ENCODE measurements at regions not wholly inside any gene's neighbourhood (a gene's known extent, or its start where the extent isn't known, plus 50 kb on each side); places are given as distances from the start of the nearest gene placed in this dataset.

GRCh38 chr2:240210198-240210965, 69.9 kb upstream of the OTOS start:
- no peak for DNase-seq

GRCh38 chr2:240211096-240211495, 70.6 kb upstream of the OTOS start:
- DNase-seq, result no peak

GRCh38 chr2:240211598-240212424, 71.4 kb upstream of the OTOS start:
- no peak for DNase-seq

- DNase-seq, result no peak
Measured at GRCh38 chr2:240212425-240213225, 72.2 kb upstream of the OTOS start.

- DNase-seq, result no peak
Measured at GRCh38 chr2:240213226-240213475, 72.7 kb upstream of the OTOS start.

GRCh38 chr2:240213476-240214421, 73.3 kb upstream of the OTOS start:
- DNase-seq, result no peak

GRCh38 chr2:240214790-240215675, 74.6 kb upstream of the OTOS start:
- no peak for DNase-seq

GRCh38 chr2:240215676-240216051, 75.2 kb upstream of the OTOS start:
- no peak for DNase-seq

GRCh38 chr2:240216167-240216566, 75.7 kb upstream of the OTOS start:
- no peak for DNase-seq

GRCh38 chr2:240217431-240218301, 77.2 kb upstream of the OTOS start:
- no peak for DNase-seq

GRCh38 chr2:240219208-240219890, 78.9 kb upstream of the OTOS start:
- no peak for DNase-seq

GRCh38 chr2:240220371-240220770, 79.9 kb upstream of the OTOS start:
- DNase-seq, result no peak

- no peak for DNase-seq
Measured at GRCh38 chr2:240223631-240224030, 83.2 kb upstream of the OTOS start.

- DNase-seq, result no peak
Measured at GRCh38 chr2:240224676-240225075, 84.2 kb upstream of the OTOS start.

GRCh38 chr2:240225131-240225530, 84.7 kb upstream of the OTOS start:
- no peak for DNase-seq

GRCh38 chr2:240225660-240226475, 85.4 kb upstream of the OTOS start:
- DNase-seq, result no peak

GRCh38 chr2:240226672-240227537, 86.4 kb upstream of the OTOS start:
- DNase-seq, result no peak

All from activated CD4-positive, alpha-beta T cell treated with anti-CD3 and anti-CD28 coated beads, Interleukin-2, amount 50 U/mL, for 4 hours (primary cell).